ENCODE measurements at regions not wholly inside any gene's neighbourhood (a gene's known extent, or its start where the extent isn't known, plus 50 kb on each side); places are given as distances from the start of the nearest gene placed in this dataset.

DNA sequence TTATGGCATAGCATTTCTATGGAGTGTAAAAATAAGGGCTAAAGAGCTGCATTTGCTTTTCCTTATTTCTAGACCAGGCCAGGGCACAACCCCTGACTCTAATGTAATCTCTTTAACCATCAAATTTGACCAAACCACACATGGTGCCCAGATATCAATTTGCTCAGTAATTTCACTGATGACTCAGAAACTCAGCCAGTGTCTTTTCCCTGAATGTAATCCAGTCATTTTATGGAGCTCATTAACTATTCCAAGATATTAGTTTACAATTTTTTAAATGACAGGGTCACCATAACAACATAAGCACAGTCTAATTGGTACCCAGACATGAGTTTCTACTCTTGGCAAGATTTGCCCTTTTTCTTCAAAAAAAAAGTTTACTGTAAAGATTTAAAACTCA, 270.8 kb upstream of the AGAP1 start:
- no peaks in the 10 kb centered on the region for H3K79me2 ChIP-seq (ENCODE audit: control insufficient read depth, insufficient read depth, low read length)
- DNase-seq (ENCODE audit: low read depth in 2 of 2), result no peak
- no peaks in the 10 kb centered on the region for H3K9me3 ChIP-seq (ENCODE audit: control insufficient read depth, insufficient read depth, low read depth, low read length)
- H3K27me3 ChIP-seq (ENCODE audit: control insufficient read depth, insufficient read depth, low read length), result no peaks in the 10 kb centered on the region
- no peaks in the 10 kb centered on the region for H4K20me1 ChIP-seq (ENCODE audit: control insufficient read depth, extremely low read depth, insufficient read depth, low read length)
- no peak overlapping the region for H3K4me3 ChIP-seq (replicated peaks in 1 of 4; ENCODE audit: control extremely low read depth in 1 of 4, insufficient read depth in 1 of 4, low read depth in 3 of 4, low read length in 4 of 4)
- no peak overlapping the region for H3K27ac ChIP-seq (ENCODE audit: insufficient read depth, low read length)
- no peaks in the 10 kb centered on the region for H3K4me1 ChIP-seq (ENCODE audit: control insufficient read depth, extremely low read depth, insufficient read depth, low read length)
- H2AFZ ChIP-seq (ENCODE audit: low read length), result no peak overlapping the region
- no peak for TF ChIP-seq CTCF (conservative IDR thresholded peaks at IDR 0.05 in 1 of 2, IDR thresholded peaks at IDR 0.05 in 1 of 2; ENCODE audit: low read depth in 1 of 2, low read length in 2 of 2)
- TF ChIP-seq EZH2 (IDR thresholded peaks at IDR 0.05; ENCODE audit: low read length, missing control alignments), result no peak
- no peak overlapping the region for H3K9ac ChIP-seq (ENCODE audit: insufficient read depth, low read length)
- H3K36me3 ChIP-seq (ENCODE audit: control insufficient read depth, insufficient read depth, low read length), result no peaks in the 10 kb centered on the region
- H3K4me2 ChIP-seq (ENCODE audit: extremely low read depth, insufficient read depth, low read length), result no peak overlapping the region

DNA sequence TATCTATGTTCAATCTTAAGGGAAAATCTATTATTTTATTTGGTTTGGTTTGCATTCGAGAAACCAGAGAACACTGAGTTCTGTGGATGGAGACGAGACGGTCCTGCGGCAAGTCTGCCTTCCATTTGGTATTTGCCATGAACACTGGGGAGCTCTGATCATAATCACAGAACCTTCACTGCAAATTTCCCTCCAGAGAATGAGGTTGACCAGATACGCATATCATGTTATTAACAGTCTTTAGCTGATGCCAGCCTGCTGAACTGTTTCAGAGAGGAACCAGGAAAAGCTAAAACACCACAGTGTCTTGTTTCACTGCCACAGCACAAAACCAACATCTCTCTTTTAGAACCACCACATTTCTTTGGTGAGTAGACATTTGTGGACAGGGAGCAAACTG, 269.4 kb upstream of the AGAP1 start:
- no peaks in the 10 kb centered on the region for H3K79me2 ChIP-seq (ENCODE audit: control insufficient read depth, insufficient read depth, low read length)
- no peak overlapping the region for H2AFZ ChIP-seq (ENCODE audit: low read length)
- H3K9ac ChIP-seq (ENCODE audit: insufficient read depth, low read length), result no peak overlapping the region
- no peak overlapping the region for H3K4me3 ChIP-seq (replicated peaks in 1 of 4; ENCODE audit: control extremely low read depth in 1 of 4, insufficient read depth in 1 of 4, low read depth in 3 of 4, low read length in 4 of 4)
- H3K36me3 ChIP-seq (ENCODE audit: control insufficient read depth, insufficient read depth, low read length), result no peaks in the 10 kb centered on the region
- H3K4me1 ChIP-seq (ENCODE audit: control insufficient read depth, extremely low read depth, insufficient read depth, low read length), result no peaks in the 10 kb centered on the region
- TF ChIP-seq EZH2 (IDR thresholded peaks at IDR 0.05; ENCODE audit: low read length, missing control alignments) (no peak), CTCF (conservative IDR thresholded peaks at IDR 0.05 in 1 of 2, IDR thresholded peaks at IDR 0.05 in 1 of 2; ENCODE audit: low read depth in 1 of 2, low read length in 2 of 2) (no peak)
- DNase-seq (ENCODE audit: low read depth in 2 of 2), result no peak
- H3K4me2 ChIP-seq (ENCODE audit: extremely low read depth, insufficient read depth, low read length), result no peak overlapping the region
- no peaks in the 10 kb centered on the region for H3K27me3 ChIP-seq (ENCODE audit: control insufficient read depth, insufficient read depth, low read length)
- no peaks in the 10 kb centered on the region for H3K9me3 ChIP-seq (ENCODE audit: control insufficient read depth, insufficient read depth, low read depth, low read length)
- no peak overlapping the region for H3K27ac ChIP-seq (ENCODE audit: insufficient read depth, low read length)
- H4K20me1 ChIP-seq (ENCODE audit: control insufficient read depth, extremely low read depth, insufficient read depth, low read length), result no peaks in the 10 kb centered on the region

DNA sequence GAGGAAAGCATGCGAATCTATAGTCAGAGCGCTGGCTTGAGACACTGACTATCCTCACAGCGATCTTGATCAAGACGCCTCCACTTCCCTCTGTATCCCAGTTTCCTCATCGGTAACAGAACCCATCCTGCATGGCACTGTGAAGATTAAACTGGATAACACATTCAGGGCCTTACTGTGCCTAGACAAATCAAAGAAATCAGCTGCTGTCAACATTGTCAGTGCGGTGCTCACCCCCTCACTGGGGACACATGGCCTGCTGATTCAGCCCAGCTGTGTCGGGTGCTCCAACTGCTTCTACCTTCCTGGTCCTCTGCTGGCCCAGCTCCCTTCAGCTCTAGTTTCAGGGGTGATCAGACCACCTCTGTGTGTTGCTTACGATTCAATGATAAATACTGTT, 268.6 kb upstream of the AGAP1 start:
- Histone ChIP-seq H3K36me3 (ENCODE audit: control insufficient read depth, insufficient read depth, low read length) (no peaks in the 10 kb centered on the region), H4K20me1 (ENCODE audit: control insufficient read depth, extremely low read depth, insufficient read depth, low read length) (no peaks in the 10 kb centered on the region), H2AFZ (ENCODE audit: low read length) (no peak overlapping the region), H3K9me3 (ENCODE audit: control insufficient read depth, insufficient read depth, low read depth, low read length) (no peaks in the 10 kb centered on the region), H3K27ac (ENCODE audit: insufficient read depth, low read length) (no peak overlapping the region), H3K27me3 (ENCODE audit: control insufficient read depth, insufficient read depth, low read length) (no peaks in the 10 kb centered on the region), H3K4me1 (ENCODE audit: control insufficient read depth, extremely low read depth, insufficient read depth, low read length) (no peaks in the 10 kb centered on the region), H3K79me2 (ENCODE audit: control insufficient read depth, insufficient read depth, low read length) (no peaks in the 10 kb centered on the region), H3K4me3 (replicated peaks in 1 of 4; ENCODE audit: control extremely low read depth in 1 of 4, insufficient read depth in 1 of 4, low read depth in 3 of 4, low read length in 4 of 4) (no peak overlapping the region), H3K4me2 (ENCODE audit: extremely low read depth, insufficient read depth, low read length) (no peak overlapping the region), H3K9ac (ENCODE audit: insufficient read depth, low read length) (no peak overlapping the region)
- TF ChIP-seq EZH2 (IDR thresholded peaks at IDR 0.05; ENCODE audit: low read length, missing control alignments), result no peak
- TF ChIP-seq CTCF (conservative IDR thresholded peaks at IDR 0.05 in 1 of 2, IDR thresholded peaks at IDR 0.05 in 1 of 2; ENCODE audit: low read depth in 1 of 2, low read length in 2 of 2), result no peak
- DNase-seq (ENCODE audit: low read depth in 2 of 2), result no peak

All from fibroblast of lung (primary cell).